ENCODE measurements at regions not wholly inside any gene's neighbourhood (a gene's known extent, or its start where the extent isn't known, plus 50 kb on each side); places are given as distances from the start of the nearest gene placed in this dataset.

- no peak for TF ChIP-seq EZH2 (IDR thresholded peaks at IDR 0.05; ENCODE audit: low read length, unreplicated experiment)
- TF ChIP-seq, protein P1, sequence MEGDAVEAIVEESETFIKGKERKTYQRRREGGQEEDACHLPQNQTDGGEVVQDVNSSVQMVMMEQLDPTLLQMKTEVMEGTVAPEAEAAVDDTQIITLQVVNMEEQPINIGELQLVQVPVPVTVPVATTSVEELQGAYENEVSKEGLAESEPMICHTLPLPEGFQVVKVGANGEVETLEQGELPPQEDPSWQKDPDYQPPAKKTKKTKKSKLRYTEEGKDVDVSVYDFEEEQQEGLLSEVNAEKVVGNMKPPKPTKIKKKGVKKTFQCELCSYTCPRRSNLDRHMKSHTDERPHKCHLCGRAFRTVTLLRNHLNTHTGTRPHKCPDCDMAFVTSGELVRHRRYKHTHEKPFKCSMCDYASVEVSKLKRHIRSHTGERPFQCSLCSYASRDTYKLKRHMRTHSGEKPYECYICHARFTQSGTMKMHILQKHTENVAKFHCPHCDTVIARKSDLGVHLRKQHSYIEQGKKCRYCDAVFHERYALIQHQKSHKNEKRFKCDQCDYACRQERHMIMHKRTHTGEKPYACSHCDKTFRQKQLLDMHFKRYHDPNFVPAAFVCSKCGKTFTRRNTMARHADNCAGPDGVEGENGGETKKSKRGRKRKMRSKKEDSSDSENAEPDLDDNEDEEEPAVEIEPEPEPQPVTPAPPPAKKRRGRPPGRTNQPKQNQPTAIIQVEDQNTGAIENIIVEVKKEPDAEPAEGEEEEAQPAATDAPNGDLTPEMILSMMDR (conservative IDR thresholded peaks at IDR 0.05; ENCODE audit: low read depth, low read length), result no peak
Observed at GRCh38 chr9:135001526-135001925, 83.8 kb upstream of the FCN1 start.

All from PC-3 (cell line).